SU-DHL-6 (cell line): ENCODE measurements at regions not wholly inside any gene's neighbourhood (a gene's known extent, or its start where the extent isn't known, plus 50 kb on each side); places are given as distances from the start of the nearest gene placed in this dataset.

Source experiments
- H2AFZ ChIP-seq: fragments of 200-600 bp; sonication (generic); 2 replicates; pipeline ENCODE4 v1.6.1; 2014; ENCODE audit warnings: low read depth, mild to moderate bottlenecking, moderate library complexity, mixed read lengths, antibody characterized with exemption, low read length; ENCODE audit not compliant: severe bottlenecking
- H3F3A ChIP-seq: fragments of 200-600 bp; shearing (Covaris generic); 2 replicates; pipeline ENCODE4 v1.6.0; 2016; ENCODE audit warnings: antibody characterized with exemption, mild to moderate bottlenecking; ENCODE audit not compliant: insufficient read depth
- H3K27ac ChIP-seq: fragments of 200-600 bp; sonication (generic); 2 replicates; pipeline ENCODE4 v1.5.1; 2016; ENCODE audit warnings: low read depth, mild to moderate bottlenecking, low read length, moderate library complexity, mixed read lengths
- H3K27me3 ChIP-seq: fragments of 200-600 bp; sonication (generic), shearing (Covaris generic); 2 replicates; pipeline ENCODE4 v1.6.0; 2014; ENCODE audit warnings: mild to moderate bottlenecking, low read length
- H3K36me3 ChIP-seq: fragments of 200-600 bp; sonication (generic); 2 replicates; pipeline ENCODE4 v1.6.1; 2014; ENCODE audit warnings: mild to moderate bottlenecking, low read length, mixed read lengths
- H3K4me2 ChIP-seq: fragments of 300-600, 200-600 bp; shearing (Covaris generic), sonication (generic); 2 replicates; pipeline ENCODE4 v1.6.0; 2014; ENCODE audit warnings: low read length, low read depth, mild to moderate bottlenecking; ENCODE audit not compliant: poor library complexity, severe bottlenecking
- H3K4me3 ChIP-seq: fragments of 200-600 bp; sonication (generic); 2 replicates; pipeline ENCODE4 v1.5.1; 2014; ENCODE audit warnings: antibody characterized with exemption, low read length, mild to moderate bottlenecking, mixed read lengths; ENCODE audit not compliant: insufficient read depth, poor library complexity, severe bottlenecking
- H3K79me2 ChIP-seq: fragments of 200-600 bp; sonication (generic); 2 replicates; pipeline ENCODE4 v1.6.1; 2014; ENCODE audit warnings: mild to moderate bottlenecking, low read length, moderate library complexity; ENCODE audit not compliant: insufficient read depth
- H3K9ac ChIP-seq: fragments of 200-600 bp; sonication (generic); 2 replicates; pipeline ENCODE4 v1.7.0; 2014; ENCODE audit warnings: mild to moderate bottlenecking, low read length
- H3K9me2 ChIP-seq: fragments of 200-600 bp; sonication (generic); replicated peaks from 2 replicates; pipeline ENCODE4 v1.6.1; 2014; ENCODE audit warnings: low read length; ENCODE audit not compliant: insufficient read depth
- H3K9me3 ChIP-seq: fragments of 200-600 bp; sonication (generic); 2 replicates; pipeline ENCODE4 v1.6.1; 2014; ENCODE audit warnings: low read length, mixed read lengths; ENCODE audit not compliant: insufficient read depth
- H4K20me1 ChIP-seq: fragments of 200-600 bp; sonication (generic); 2 replicates; pipeline ENCODE4 v1.6.1; 2014; ENCODE audit warnings: low read depth, mild to moderate bottlenecking, antibody characterized with exemption, low read length, moderate library complexity, mixed read lengths
- EZH2phosphoT487 ChIP-seq: fragments of 200-600 bp; sonication (generic), shearing (Covaris generic); conservative IDR thresholded peaks from 2 replicates; pipeline ENCODE4 v1.6.1; 2018; ENCODE audit warnings: mild to moderate bottlenecking, antibody characterized with exemption, low read length, moderate library complexity, mixed read lengths
- TF ChIP-seq, protein P1 (sequence below): fragments of 200-600 bp; sonication (generic); IDR thresholded peaks from one replicate; pipeline ENCODE4 v1.5.1; 2017; ENCODE audit warnings: antibody characterized with exemption, mild to moderate bottlenecking, low read length, moderate library complexity; ENCODE audit not compliant: insufficient read depth, poor library complexity, severe bottlenecking

DNA sequence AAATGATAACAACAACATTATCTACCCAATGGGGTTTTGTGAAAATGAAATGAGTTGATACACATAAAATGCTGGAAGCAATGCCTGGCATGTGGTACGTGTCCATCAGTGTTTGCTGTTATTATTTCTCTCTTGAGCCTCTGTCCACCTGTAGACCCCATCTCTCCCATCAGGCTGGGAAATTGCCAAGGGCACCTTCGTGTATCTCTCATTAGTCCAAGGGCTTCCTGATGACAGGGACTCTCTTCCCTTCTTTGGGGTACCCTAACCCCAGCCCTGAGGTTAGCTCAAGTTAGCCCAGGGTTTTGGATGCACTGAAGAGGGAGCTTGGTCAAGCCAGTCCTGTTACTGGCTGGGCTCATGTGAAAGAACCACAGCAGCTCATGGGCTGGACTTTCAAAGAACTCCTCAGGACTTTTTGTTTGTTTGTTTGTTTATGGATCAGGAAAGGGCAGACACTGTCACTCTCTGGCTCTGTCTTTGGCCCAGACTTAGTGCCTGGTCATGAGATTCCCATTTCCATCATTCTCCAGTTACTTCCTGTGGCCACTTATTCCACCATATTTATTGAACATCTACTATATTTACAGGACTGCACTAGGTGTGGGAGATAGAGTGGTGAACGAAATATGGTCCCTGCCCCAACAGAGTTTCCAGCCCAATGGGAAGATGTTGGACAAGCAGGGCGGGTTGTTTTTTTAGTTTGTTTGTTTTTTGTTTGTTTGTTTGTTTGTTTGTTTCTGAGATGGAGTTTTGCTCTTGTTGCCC lies 57.4 kb downstream of the NAV1 start:
- Histone ChIP-seq H4K20me1 (no peaks in the 10 kb centered on the region), H3F3A (no peaks in the 10 kb centered on the region), H3K9me3 (no peaks in the 10 kb centered on the region), H3K27me3 (no peaks in the 10 kb centered on the region; the same call in 1 of the 2 replicates), H3K27ac (no peak overlapping the region), H3K9me2 (no peaks in the 10 kb centered on the region), H3K4me2 (no peak overlapping the region), H3K36me3 (no peaks in the 10 kb centered on the region), H3K9ac (no peak overlapping the region), H3K79me2 (no peaks in the 10 kb centered on the region), H2AFZ (no peak overlapping the region), H3K4me3 (no peak overlapping the region)
- TF ChIP-seq, protein P1, sequence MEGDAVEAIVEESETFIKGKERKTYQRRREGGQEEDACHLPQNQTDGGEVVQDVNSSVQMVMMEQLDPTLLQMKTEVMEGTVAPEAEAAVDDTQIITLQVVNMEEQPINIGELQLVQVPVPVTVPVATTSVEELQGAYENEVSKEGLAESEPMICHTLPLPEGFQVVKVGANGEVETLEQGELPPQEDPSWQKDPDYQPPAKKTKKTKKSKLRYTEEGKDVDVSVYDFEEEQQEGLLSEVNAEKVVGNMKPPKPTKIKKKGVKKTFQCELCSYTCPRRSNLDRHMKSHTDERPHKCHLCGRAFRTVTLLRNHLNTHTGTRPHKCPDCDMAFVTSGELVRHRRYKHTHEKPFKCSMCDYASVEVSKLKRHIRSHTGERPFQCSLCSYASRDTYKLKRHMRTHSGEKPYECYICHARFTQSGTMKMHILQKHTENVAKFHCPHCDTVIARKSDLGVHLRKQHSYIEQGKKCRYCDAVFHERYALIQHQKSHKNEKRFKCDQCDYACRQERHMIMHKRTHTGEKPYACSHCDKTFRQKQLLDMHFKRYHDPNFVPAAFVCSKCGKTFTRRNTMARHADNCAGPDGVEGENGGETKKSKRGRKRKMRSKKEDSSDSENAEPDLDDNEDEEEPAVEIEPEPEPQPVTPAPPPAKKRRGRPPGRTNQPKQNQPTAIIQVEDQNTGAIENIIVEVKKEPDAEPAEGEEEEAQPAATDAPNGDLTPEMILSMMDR = no peak
- no peak for TF ChIP-seq EZH2phosphoT487

GRCh38 chr1:201597551-201598230 lies 58.8 kb downstream of the NAV1 start:
- TF ChIP-seq EZH2phosphoT487 = no peak
- TF ChIP-seq, protein P1 = no peak
- Histone ChIP-seq H4K20me1 (no peaks in the 10 kb centered on the region), H3K9me2 (no peaks in the 10 kb centered on the region), H3K4me3 (no peak overlapping the region), H2AFZ (no peak overlapping the region), H3F3A (no peaks in the 10 kb centered on the region), H3K79me2 (no peaks in the 10 kb centered on the region), H3K9ac (no peak overlapping the region), H3K27ac (no peak overlapping the region), H3K36me3 (no peaks in the 10 kb centered on the region), H3K4me2 (no peak overlapping the region), H3K27me3 (no peaks in the 10 kb centered on the region; the same call in 1 of the 2 replicates), H3K9me3 (no peaks in the 10 kb centered on the region)

GRCh38 chr1:201598396-201598795 lies 59.5 kb downstream of the NAV1 start:
- Histone ChIP-seq H3K27ac (no peak overlapping the region), H3F3A (no peaks in the 10 kb centered on the region), H3K4me2 (no peak overlapping the region), H3K79me2 (no peaks in the 10 kb centered on the region), H3K4me3 (no peak overlapping the region), H3K9ac (no peak overlapping the region), H2AFZ (no peak overlapping the region), H4K20me1 (no peaks in the 10 kb centered on the region), H3K36me3 (no peaks in the 10 kb centered on the region), H3K9me2 (no peaks in the 10 kb centered on the region), H3K9me3 (no peaks in the 10 kb centered on the region), H3K27me3 (no peaks in the 10 kb centered on the region; the same call in 1 of the 2 replicates)
- TF ChIP-seq, protein P1 = no peak
- no peak for TF ChIP-seq EZH2phosphoT487
